Suprapubic skin (tissue), 4 donors: ENCODE measurements at regions not wholly inside any gene's neighbourhood (a gene's known extent, or its start where the extent isn't known, plus 50 kb on each side); places are given as distances from the start of the nearest gene placed in this dataset.

ENCODE experiments used
- DNase-seq, 2 donors: peaks; one replicate each; pipeline ENCODE4 v3.0.0-alpha.2; 2019; ENCODE audit warnings: low spot score in 2 of 2
- H3K27ac ChIP-seq: fragments of 200-600 bp; sonication (generic); one replicate; pipeline ENCODE4 v1.5.1; 2019
- H3K27me3 ChIP-seq: fragments of 200-600 bp; sonication (generic); one replicate; pipeline ENCODE4 v1.5.1; 2019
- H3K36me3 ChIP-seq: fragments of 200-600 bp; sonication (generic); one replicate; pipeline ENCODE4 v1.5.1; 2019
- H3K4me1 ChIP-seq: fragments of 200-600 bp; sonication (generic); one replicate; pipeline ENCODE4 v1.5.1; 2019
- H3K4me3 ChIP-seq: fragments of 200-600 bp; sonication (generic); one replicate; pipeline ENCODE4 v1.5.1; 2019; ENCODE audit warnings: mild to moderate bottlenecking
- H3K9me3 ChIP-seq: fragments of 200-600 bp; sonication (generic); one replicate; pipeline ENCODE4 v1.5.1; 2019
- CTCF ChIP-seq, 2 donors: fragments of 200-600 bp in 1 of 2; fragments of 450-650 bp in 1 of 2; sonication (generic) in 1 of 2; IDR thresholded peaks; one replicate each; pipeline ENCODE4 v1.5.1; 2016 to 2019; ENCODE audit warnings: antibody characterized with exemption in 2 of 2, mild to moderate bottlenecking in 1 of 2, moderate library complexity in 1 of 2
- EP300 ChIP-seq: sonication (generic); formaldehyde crosslinking; IDR thresholded peaks from one replicate; pipeline ENCODE4 v1.6.1; 2017; ENCODE audit warnings: antibody characterized with exemption
- POLR2A ChIP-seq, 2 donors: fragments of 450-650 bp; IDR thresholded peaks; one replicate each; pipeline ENCODE4 v1.6.1; 2017; ENCODE audit warnings: antibody characterized with exemption in 2 of 2, mild to moderate bottlenecking in 2 of 2, moderate library complexity in 2 of 2
- POLR2AphosphoS5 ChIP-seq, 3 donors: sonication (generic); formaldehyde crosslinking; IDR thresholded peaks; one replicate each; pipeline ENCODE4 v1.6.1; 2017; ENCODE audit warnings: antibody characterized with exemption in 3 of 3
- WGBS: methylation state at CpG from one replicate; pipeline ENCODE4 v1.1.5; 2018; 5-methylcytosine and 5-hydroxymethylcytosine counted together

DNA sequence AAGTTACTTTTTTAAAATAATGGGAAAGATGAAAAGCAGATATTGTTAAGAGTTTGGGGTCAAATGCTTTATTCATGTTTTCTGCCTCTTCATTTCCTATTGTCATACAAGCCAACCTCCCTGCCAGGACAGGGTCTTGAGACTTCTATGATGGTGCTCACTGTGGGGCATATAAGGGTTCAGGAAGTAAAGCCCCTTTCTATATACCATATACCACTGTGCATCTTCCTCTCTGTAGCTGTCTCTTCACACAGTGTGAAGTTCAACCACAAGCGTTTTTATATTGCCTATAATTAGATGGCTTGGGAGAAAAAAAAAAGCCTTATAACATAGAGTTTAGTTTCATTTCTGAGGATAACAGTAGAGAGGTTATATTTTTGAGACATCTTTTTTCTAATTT lies 389.8 kb upstream of the SORCS1 start:
- Histone ChIP-seq H3K27me3 (no peaks in the 10 kb centered on the region), H3K4me3 (no peak overlapping the region), H3K4me1 (no peaks in the 10 kb centered on the region), H3K36me3 (no peaks in the 10 kb centered on the region), H3K27ac (no peak overlapping the region), H3K9me3 (no peaks in the 10 kb centered on the region)
- no peak for DNase-seq
- WGBS = 52% methylated on average over 1 of the region's 1 CpG
- TF ChIP-seq POLR2AphosphoS5 (IDR thresholded peaks at IDR 0.05) = no peak
- TF ChIP-seq EP300 = no peak

DNA sequence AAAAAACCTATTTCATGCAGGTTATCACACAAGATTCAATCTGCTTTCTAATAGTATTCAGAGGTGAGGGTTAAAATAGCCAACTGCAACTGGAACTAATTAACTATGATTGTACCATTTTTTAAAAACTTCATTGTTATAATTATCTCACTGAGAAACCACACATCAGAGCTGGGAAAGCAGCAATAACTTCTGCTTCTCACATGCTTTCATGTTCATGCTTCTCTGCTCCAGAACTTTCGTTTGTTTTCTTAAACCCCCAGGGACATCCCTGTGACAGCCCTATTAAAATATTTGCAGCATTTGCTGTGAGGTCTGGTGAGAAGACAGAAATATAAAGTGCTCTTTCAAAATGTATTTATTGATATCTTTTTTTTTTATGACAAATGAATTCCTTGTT lies 389.0 kb upstream of the SORCS1 start:
- no peak for DNase-seq
- WGBS = 7% methylated on average over 1 of the region's 1 CpG
- H3K27me3 ChIP-seq = no peaks in the 10 kb centered on the region
- no peaks in the 10 kb centered on the region for H3K4me1 ChIP-seq
- H3K4me3 ChIP-seq = no peak overlapping the region
- TF ChIP-seq POLR2A (IDR thresholded peaks at IDR 0.05) (no peak), EP300 (no peak), CTCF (IDR thresholded peaks at IDR 0.05) (no peak), POLR2AphosphoS5 (IDR thresholded peaks at IDR 0.05) (no peak)
- no peak overlapping the region for H3K27ac ChIP-seq
- H3K36me3 ChIP-seq = no peaks in the 10 kb centered on the region
- H3K9me3 ChIP-seq = no peaks in the 10 kb centered on the region

- no peak overlapping the region for H3K27ac ChIP-seq
- H3K9me3 ChIP-seq = no peaks in the 10 kb centered on the region
- TF ChIP-seq EP300 = no peak
- no peak for TF ChIP-seq POLR2AphosphoS5 (IDR thresholded peaks at IDR 0.05)
- no peak for TF ChIP-seq POLR2A (IDR thresholded peaks at IDR 0.05)
- no peak for TF ChIP-seq CTCF (IDR thresholded peaks at IDR 0.05)
- WGBS = 45% methylated on average over 2 of the region's 2 CpGs
- H3K4me3 ChIP-seq = no peak overlapping the region
- no peaks in the 10 kb centered on the region for H3K4me1 ChIP-seq
- no peaks in the 10 kb centered on the region for H3K27me3 ChIP-seq
- no peaks in the 10 kb centered on the region for H3K36me3 ChIP-seq
- no peak for DNase-seq
Observed at GRCh38 chr10:107552963-107553362, 388.5 kb upstream of the SORCS1 start.

DNA sequence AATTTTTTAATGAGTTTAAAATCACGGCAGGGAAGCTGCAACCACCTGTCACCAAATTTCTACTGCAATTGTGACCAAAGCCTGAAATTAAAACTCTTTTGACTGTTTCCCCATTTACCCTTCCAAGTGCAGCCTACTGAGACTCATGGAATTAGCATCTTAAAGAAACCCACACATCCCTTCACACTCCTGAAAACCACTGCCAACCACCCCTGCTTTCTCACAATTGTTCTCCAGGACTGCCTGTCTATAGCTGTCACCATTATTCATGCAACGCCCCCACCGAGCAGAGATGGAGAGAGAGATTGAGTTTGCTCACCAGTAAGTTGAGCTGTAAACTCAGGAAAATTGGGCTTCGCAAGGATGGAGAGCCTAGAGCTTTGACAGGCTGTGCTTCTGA lies 383.8 kb upstream of the SORCS1 start:
- Histone ChIP-seq H3K27me3 (no peaks in the 10 kb centered on the region), H3K4me1 (no peaks in the 10 kb centered on the region), H3K4me3 (no peak overlapping the region), H3K36me3 (no peaks in the 10 kb centered on the region), H3K9me3 (no peaks in the 10 kb centered on the region), H3K27ac (no peak overlapping the region)
- whole genome bisulfite sequencing = 61% methylated on average over 4 of the region's 4 CpGs
- no peak for DNase-seq
- no peak for TF ChIP-seq EP300
- no peak for TF ChIP-seq POLR2AphosphoS5 (IDR thresholded peaks at IDR 0.05)
- TF ChIP-seq CTCF (IDR thresholded peaks at IDR 0.05) = no peak
- TF ChIP-seq POLR2A (IDR thresholded peaks at IDR 0.05) = no peak

DNA sequence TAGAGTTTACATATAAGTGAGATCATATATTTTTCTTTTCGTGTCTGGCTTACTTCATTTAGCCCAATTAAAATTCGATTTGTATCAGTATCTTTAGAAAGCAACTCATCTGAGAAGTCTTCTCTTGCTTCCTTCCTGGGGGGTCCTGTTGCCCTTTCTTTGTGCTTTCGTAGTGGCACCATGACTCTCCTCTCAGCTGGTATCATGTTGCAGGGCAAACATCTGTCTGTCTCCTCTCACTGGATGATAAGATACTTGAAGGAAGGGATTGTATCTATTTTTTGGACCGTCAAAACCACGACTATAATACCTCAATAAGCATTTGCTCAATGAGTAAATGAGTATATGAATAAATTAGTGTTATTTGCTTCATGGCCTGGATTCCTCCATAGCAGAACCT lies 382.5 kb upstream of the SORCS1 start:
- no peak for TF ChIP-seq POLR2A (IDR thresholded peaks at IDR 0.05)
- TF ChIP-seq CTCF (IDR thresholded peaks at IDR 0.05) = no peak
- TF ChIP-seq EP300 = no peak
- no peak for TF ChIP-seq POLR2AphosphoS5 (IDR thresholded peaks at IDR 0.05)
- Histone ChIP-seq H3K4me3 (no peak overlapping the region), H3K4me1 (no peaks in the 10 kb centered on the region), H3K27me3 (no peaks in the 10 kb centered on the region), H3K36me3 (no peaks in the 10 kb centered on the region), H3K27ac (no peak overlapping the region), H3K9me3 (no peaks in the 10 kb centered on the region)
- 79% methylated on average over 5 of the region's 5 CpGs for WGBS
- no peak for DNase-seq

DNA sequence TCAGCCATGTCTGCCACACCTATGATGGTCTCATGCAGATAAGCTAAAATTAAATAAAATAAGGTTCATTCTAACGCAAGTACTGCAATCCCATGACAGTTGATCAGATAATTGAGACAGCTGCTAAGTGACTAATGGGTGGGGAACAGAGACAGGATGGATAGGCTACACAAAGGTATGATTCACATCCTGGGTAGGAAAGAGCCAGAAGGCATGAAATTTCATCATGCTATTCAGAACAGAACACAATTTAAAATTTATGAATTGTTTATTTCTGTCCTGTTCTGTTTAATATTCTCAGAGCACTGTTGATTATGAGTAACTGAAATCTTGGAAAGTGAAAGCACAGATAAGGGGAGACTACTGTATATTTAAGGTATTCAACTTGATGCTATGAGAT lies 381.8 kb upstream of the SORCS1 start:
- H3K4me1 ChIP-seq = no peaks in the 10 kb centered on the region
- DNase-seq = no peak
- 16% methylated on average over 1 of the region's 1 CpG for WGBS
- H3K4me3 ChIP-seq = no peak overlapping the region
- H3K27ac ChIP-seq = no peak overlapping the region
- no peaks in the 10 kb centered on the region for H3K27me3 ChIP-seq
- TF ChIP-seq POLR2AphosphoS5 (IDR thresholded peaks at IDR 0.05) (no peak), CTCF (IDR thresholded peaks at IDR 0.05) (no peak)
- H3K36me3 ChIP-seq = no peaks in the 10 kb centered on the region
- no peaks in the 10 kb centered on the region for H3K9me3 ChIP-seq
